ENCODE measurements at regions not wholly inside any gene's neighbourhood (a gene's known extent, or its start where the extent isn't known, plus 50 kb on each side); places are given as distances from the start of the nearest gene placed in this dataset.
"Not testable (repeated sequence)": the region's sequence is repeated elsewhere in the genome, so short reads cannot be mapped to it uniquely, and the experiment has no call there.

GRCh38 chr10:6699336-6699735 lies 119.3 kb upstream of the PRKCQ start:
- Histone ChIP-seq H3K36me3 (ENCODE audit: insufficient read depth, low read length) (no peaks in the 10 kb centered on the region), H3K4me2 (ENCODE audit: low read length) (no peak overlapping the region), H3K9ac (ENCODE audit: low read depth, low read length) (no peak overlapping the region), H3K4me1 (ENCODE audit: control insufficient read depth, insufficient read depth, low read length) (no peaks in the 10 kb centered on the region), H3K4me3 (ENCODE audit: low read length) (no peak overlapping the region), H3K27me3 (ENCODE audit: control insufficient read depth, insufficient read depth, low read length) (peaks cover 9% of the 10 kb centered on the region), H3K9me3 (replicated peaks; ENCODE audit: low read length) (no peaks in the 10 kb centered on the region)

DNA sequence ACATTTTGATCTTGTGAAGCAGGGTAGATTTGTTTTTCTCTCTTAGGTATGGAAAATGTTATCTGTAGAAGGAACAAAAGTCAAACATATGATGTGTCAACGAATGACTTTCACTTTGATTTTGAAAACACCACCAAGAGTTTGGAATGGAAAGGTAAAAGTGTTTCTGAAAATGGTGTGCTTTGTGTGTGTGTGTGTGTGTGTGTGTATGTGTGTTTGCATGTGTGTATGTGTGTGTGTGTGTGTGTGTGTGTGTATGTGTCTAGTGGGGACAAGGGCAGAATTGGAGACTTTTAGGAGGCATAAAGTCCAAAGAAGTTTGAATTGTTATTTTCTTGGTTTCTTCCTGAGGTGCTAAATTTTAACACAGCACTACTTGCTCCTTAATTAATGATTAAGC lies 115.4 kb upstream of the PRKCQ start:
- Histone ChIP-seq H3K4me2 (ENCODE audit: low read length) (no peak overlapping the region), H3K27me3 (ENCODE audit: control insufficient read depth, insufficient read depth, low read length) (peaks cover 11% of the 10 kb centered on the region), H3K36me3 (ENCODE audit: insufficient read depth, low read length) (no peaks in the 10 kb centered on the region), H3K9me3 (replicated peaks; ENCODE audit: low read length) (no peaks in the 10 kb centered on the region), H3K9ac (ENCODE audit: low read depth, low read length) (no peak overlapping the region), H3K4me3 (ENCODE audit: low read length) (no peak overlapping the region), H3K4me1 (ENCODE audit: control insufficient read depth, insufficient read depth, low read length) (no peaks in the 10 kb centered on the region)

GRCh38 chr10:6694447-6695140 lies 114.5 kb upstream of the PRKCQ start:
- H3K4me1 ChIP-seq (ENCODE audit: control insufficient read depth, insufficient read depth, low read length): no peaks in the 10 kb centered on the region
- no peak overlapping the region for H3K4me3 ChIP-seq (ENCODE audit: low read length)
- no peaks in the 10 kb centered on the region for H3K36me3 ChIP-seq (ENCODE audit: insufficient read depth, low read length)
- H3K27me3 ChIP-seq (ENCODE audit: control insufficient read depth, insufficient read depth, low read length): peaks cover 11% of the 10 kb centered on the region
- H3K9ac ChIP-seq (ENCODE audit: low read depth, low read length): no peak overlapping the region
- H3K9me3 ChIP-seq (replicated peaks; ENCODE audit: low read length): no peaks in the 10 kb centered on the region
- H3K4me2 ChIP-seq (ENCODE audit: low read length): no peak overlapping the region

DNA sequence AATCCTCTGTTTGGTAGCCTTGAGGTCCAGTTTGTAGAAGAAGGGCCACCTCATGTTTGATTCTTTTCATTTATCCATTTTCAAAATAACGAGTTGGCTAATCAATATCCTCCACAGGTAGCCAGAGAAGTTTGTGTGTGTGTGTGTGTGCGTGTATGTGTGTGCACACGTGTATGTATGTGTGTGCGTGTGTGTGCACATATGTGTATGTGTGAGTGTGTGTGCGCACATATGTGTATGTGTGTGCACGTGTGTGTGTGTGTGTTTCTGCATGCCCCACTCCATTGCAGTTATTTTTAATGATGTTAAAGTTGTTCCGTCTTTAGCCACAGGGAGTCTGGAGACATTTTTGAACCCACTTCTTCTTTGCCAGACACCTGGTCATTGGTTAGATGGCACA lies 112.8 kb upstream of the PRKCQ start:
- Histone ChIP-seq H3K4me3 (ENCODE audit: low read length) (no peak overlapping the region), H3K27me3 (ENCODE audit: control insufficient read depth, insufficient read depth, low read length) (peaks cover 11% of the 10 kb centered on the region), H3K4me2 (ENCODE audit: low read length) (no peak overlapping the region), H3K36me3 (ENCODE audit: insufficient read depth, low read length) (no peaks in the 10 kb centered on the region), H3K9me3 (replicated peaks; ENCODE audit: low read length) (no peaks in the 10 kb centered on the region), H3K9ac (ENCODE audit: low read depth, low read length) (no peak overlapping the region), H3K4me1 (ENCODE audit: control insufficient read depth, insufficient read depth, low read length) (no peaks in the 10 kb centered on the region)

DNA sequence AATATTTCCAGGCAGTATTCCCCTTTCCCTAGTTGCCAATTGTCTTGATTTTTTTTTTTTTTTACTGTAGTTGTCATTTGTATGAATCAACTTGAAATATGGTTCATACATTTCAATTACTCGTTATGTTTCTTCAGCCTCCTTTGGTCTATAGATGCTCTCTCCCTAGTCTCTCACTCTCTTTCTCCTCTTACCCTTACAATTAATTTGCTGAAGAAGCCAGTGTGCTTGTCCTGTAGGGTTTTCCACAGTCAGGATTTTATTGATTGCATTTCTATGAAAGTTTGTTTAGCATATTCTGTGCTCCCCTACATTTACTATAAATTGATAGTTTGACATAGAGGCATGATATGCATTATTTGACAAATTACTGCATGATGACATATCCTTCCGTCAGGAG lies 112.0 kb upstream of the PRKCQ start:
- Histone ChIP-seq H3K4me3 (ENCODE audit: low read length) (no peak overlapping the region), H3K4me2 (ENCODE audit: low read length) (no peak overlapping the region), H3K9ac (ENCODE audit: low read depth, low read length) (no peak overlapping the region), H3K27me3 (ENCODE audit: control insufficient read depth, insufficient read depth, low read length) (peaks cover 13% of the 10 kb centered on the region), H3K36me3 (ENCODE audit: insufficient read depth, low read length) (no peaks in the 10 kb centered on the region), H3K4me1 (ENCODE audit: control insufficient read depth, insufficient read depth, low read length) (no peaks in the 10 kb centered on the region), H3K9me3 (replicated peaks; ENCODE audit: low read length) (no peaks in the 10 kb centered on the region)

- Histone ChIP-seq H3K27me3 (ENCODE audit: control insufficient read depth, insufficient read depth, low read length) (peaks cover 12% of the 10 kb centered on the region), H3K36me3 (ENCODE audit: insufficient read depth, low read length) (no peaks in the 10 kb centered on the region), H3K4me3 (ENCODE audit: low read length) (no peak overlapping the region), H3K4me1 (ENCODE audit: control insufficient read depth, insufficient read depth, low read length) (no peaks in the 10 kb centered on the region), H3K9me3 (replicated peaks; ENCODE audit: low read length) (no peaks in the 10 kb centered on the region), H3K4me2 (ENCODE audit: low read length) (no peak overlapping the region), H3K9ac (ENCODE audit: low read depth, low read length) (no peak overlapping the region)
Observed at GRCh38 chr10:6689036-6689435, 109.0 kb upstream of the PRKCQ start.

- no peaks in the 10 kb centered on the region for H3K9me3 ChIP-seq (replicated peaks; ENCODE audit: low read length)
- no peak overlapping the region for H3K9ac ChIP-seq (ENCODE audit: low read depth, low read length)
- no peak overlapping the region for H3K4me3 ChIP-seq (ENCODE audit: low read length)
- H3K4me2 ChIP-seq (ENCODE audit: low read length): no peak overlapping the region
- H3K36me3 ChIP-seq (ENCODE audit: insufficient read depth, low read length): no peaks in the 10 kb centered on the region
- peaks cover 30% of the 10 kb centered on the region for H3K27me3 ChIP-seq (ENCODE audit: control insufficient read depth, insufficient read depth, low read length)
- no peaks in the 10 kb centered on the region for H3K4me1 ChIP-seq (ENCODE audit: control insufficient read depth, insufficient read depth, low read length)
Observed at GRCh38 chr10:6680735-6681134, 100.7 kb upstream of the PRKCQ start.

- Histone ChIP-seq H3K4me2 (ENCODE audit: low read length) (no peak overlapping the region), H3K9me3 (replicated peaks; ENCODE audit: low read length) (no peaks in the 10 kb centered on the region), H3K36me3 (ENCODE audit: insufficient read depth, low read length) (no peaks in the 10 kb centered on the region), H3K27me3 (ENCODE audit: control insufficient read depth, insufficient read depth, low read length) (peaks cover 41% of the 10 kb centered on the region), H3K9ac (ENCODE audit: low read depth, low read length) (no peak overlapping the region), H3K4me1 (ENCODE audit: control insufficient read depth, insufficient read depth, low read length) (no peaks in the 10 kb centered on the region), H3K4me3 (ENCODE audit: low read length) (no peak overlapping the region)
Observed at GRCh38 chr10:6678956-6679355, 98.9 kb upstream of the PRKCQ start.

GRCh38 chr10:6678211-6678803 lies 98.2 kb upstream of the PRKCQ start:
- Histone ChIP-seq H3K36me3 (ENCODE audit: insufficient read depth, low read length) (no peaks in the 10 kb centered on the region), H3K9ac (ENCODE audit: low read depth, low read length) (no peak overlapping the region), H3K9me3 (replicated peaks; ENCODE audit: low read length) (no peaks in the 10 kb centered on the region), H3K4me2 (ENCODE audit: low read length) (no peak overlapping the region), H3K4me1 (ENCODE audit: control insufficient read depth, insufficient read depth, low read length) (no peaks in the 10 kb centered on the region), H3K27me3 (ENCODE audit: control insufficient read depth, insufficient read depth, low read length) (peaks cover 41% of the 10 kb centered on the region), H3K4me3 (ENCODE audit: low read length) (no peak overlapping the region)

DNA sequence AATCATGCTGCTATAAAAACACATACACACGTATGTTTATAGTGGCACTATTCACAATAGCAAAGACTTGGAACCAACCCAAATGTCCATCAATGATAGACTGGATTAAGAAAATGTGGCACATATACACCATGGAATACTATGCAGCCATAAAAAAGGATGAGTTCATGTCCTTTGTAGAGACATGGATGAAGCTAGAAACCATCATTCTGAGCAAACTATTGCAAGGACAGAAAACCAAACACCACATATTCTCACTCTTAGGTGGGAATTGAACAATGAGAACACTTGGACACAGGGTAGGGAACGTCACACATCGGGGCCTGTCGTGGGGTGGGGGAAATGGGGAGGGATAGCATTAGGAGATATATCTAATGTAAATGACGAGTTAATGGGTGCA lies 97.1 kb upstream of the PRKCQ start:
- not testable (repeated sequence) for H3K36me3 ChIP-seq (ENCODE audit: insufficient read depth, low read length); H3K9me3 ChIP-seq (replicated peaks; ENCODE audit: low read length); H3K4me2 ChIP-seq (ENCODE audit: low read length); H3K4me3 ChIP-seq (ENCODE audit: low read length); H3K9ac ChIP-seq (ENCODE audit: low read depth, low read length); H3K4me1 ChIP-seq (ENCODE audit: control insufficient read depth, insufficient read depth, low read length)
- peaks cover 43% of the 10 kb centered on the region for H3K27me3 ChIP-seq (ENCODE audit: control insufficient read depth, insufficient read depth, low read length)

DNA sequence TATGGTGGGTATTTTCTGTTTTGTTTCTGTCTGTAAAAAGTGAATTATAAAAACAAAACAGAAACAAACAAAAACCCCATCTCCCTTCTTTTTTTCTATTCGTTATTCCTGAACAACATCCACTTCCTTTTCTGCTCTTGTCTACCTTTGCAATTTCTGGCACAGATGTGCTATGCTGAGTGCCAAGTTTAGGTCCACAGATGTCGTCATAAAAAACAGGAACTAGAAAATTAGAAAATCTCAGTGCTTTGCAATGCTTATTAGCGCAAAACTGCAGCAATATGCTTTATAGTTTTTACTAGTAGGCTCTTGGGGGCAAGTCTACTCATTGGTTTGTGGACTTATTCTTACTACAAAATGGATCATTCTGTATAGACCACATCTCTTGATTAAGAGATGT lies 94.2 kb upstream of the PRKCQ start:
- Histone ChIP-seq H3K27me3 (ENCODE audit: control insufficient read depth, insufficient read depth, low read length) (peaks cover 29% of the 10 kb centered on the region), H3K36me3 (ENCODE audit: insufficient read depth, low read length) (no peaks in the 10 kb centered on the region), H3K9me3 (replicated peaks; ENCODE audit: low read length) (no peaks in the 10 kb centered on the region), H3K4me3 (ENCODE audit: low read length) (no peak overlapping the region), H3K4me1 (ENCODE audit: control insufficient read depth, insufficient read depth, low read length) (peaks cover 3% of the 10 kb centered on the region), H3K4me2 (ENCODE audit: low read length) (no peak overlapping the region), H3K9ac (ENCODE audit: low read depth, low read length) (no peak overlapping the region)

- Histone ChIP-seq H3K36me3 (ENCODE audit: insufficient read depth, low read length) (no peaks in the 10 kb centered on the region), H3K9me3 (replicated peaks; ENCODE audit: low read length) (no peaks in the 10 kb centered on the region), H3K4me3 (ENCODE audit: low read length) (no peak overlapping the region), H3K4me1 (ENCODE audit: control insufficient read depth, insufficient read depth, low read length) (peaks cover 3% of the 10 kb centered on the region), H3K9ac (ENCODE audit: low read depth, low read length) (no peak overlapping the region), H3K4me2 (ENCODE audit: low read length) (no peak overlapping the region), H3K27me3 (ENCODE audit: control insufficient read depth, insufficient read depth, low read length) (peaks cover 27% of the 10 kb centered on the region)
Observed at GRCh38 chr10:6671976-6672375, 91.9 kb upstream of the PRKCQ start.

Measured in skeletal muscle satellite cell (primary cell).